HG02623 (cell line): ENCODE measurements at regions not wholly inside any gene's neighbourhood (a gene's known extent, or its start where the extent isn't known, plus 50 kb on each side); places are given as distances from the start of the nearest gene placed in this dataset.

ENCODE experiments used
- ATAC-seq: cut with Tn5 transposase; IDR thresholded peaks from one replicate; pipeline ENCODE4 v1.9.1; 2021; ENCODE audit warnings: moderate library complexity; ENCODE audit not compliant: unreplicated experiment

GRCh38 chr4:136183513-136183912 lies 1348.8 kb downstream of the PCDH18 start:
- no peak for ATAC-seq

GRCh38 chr4:136156947-136157346 lies 1375.3 kb downstream of the PCDH18 start:
- ATAC-seq, result no peak

GRCh38 chr4:136150046-136150445 lies 1382.2 kb downstream of the PCDH18 start:
- no peak for ATAC-seq

GRCh38 chr4:136136601-136137000 lies 1395.7 kb downstream of the PCDH18 start:
- ATAC-seq, result no peak

GRCh38 chr4:136124251-136124745 lies 1408.0 kb downstream of the PCDH18 start:
- ATAC-seq, result no peak

GRCh38 chr4:136121426-136121825 lies 1410.9 kb downstream of the PCDH18 start:
- ATAC-seq, result no peak

GRCh38 chr4:136113921-136114320 lies 1418.4 kb downstream of the PCDH18 start:
- no peak for ATAC-seq

- ATAC-seq, result no peak
Measured at GRCh38 chr4:136112116-136112515, 1420.2 kb downstream of the PCDH18 start.

GRCh38 chr4:136106753-136107152 lies 1425.5 kb downstream of the PCDH18 start:
- no peak for ATAC-seq

GRCh38 chr4:136103616-136104015 lies 1428.7 kb downstream of the PCDH18 start:
- no peak for ATAC-seq

- no peak for ATAC-seq
Measured at GRCh38 chr4:136097676-136098075, 1434.6 kb downstream of the PCDH18 start.

- no peak for ATAC-seq
Measured at GRCh38 chr4:136088211-136088867, 1444.0 kb downstream of the PCDH18 start.

GRCh38 chr4:136078976-136079375 lies 1453.3 kb downstream of the PCDH18 start:
- ATAC-seq, result no peak

- no peak for ATAC-seq
Measured at GRCh38 chr4:136056748-136057147, 1475.5 kb downstream of the PCDH18 start.

GRCh38 chr4:136055360-136055759 lies 1476.9 kb downstream of the PCDH18 start:
- ATAC-seq, result no peak

- ATAC-seq, result no peak
Measured at GRCh38 chr4:136036744-136037143, 1495.5 kb downstream of the PCDH18 start.

GRCh38 chr4:136032391-136032790 lies 1499.9 kb downstream of the PCDH18 start:
- ATAC-seq, result no peak

GRCh38 chr4:136025540-136025939 lies 1506.8 kb downstream of the PCDH18 start:
- ATAC-seq, result no peak

- no peak for ATAC-seq
Measured at GRCh38 chr4:136017556-136017955, 1514.7 kb downstream of the PCDH18 start.

GRCh38 chr4:136012220-136012619 lies 1520.1 kb downstream of the PCDH18 start:
- no peak for ATAC-seq

GRCh38 chr4:136009258-136009832 lies 1522.9 kb downstream of the PCDH18 start:
- ATAC-seq, result no peak

- no peak for ATAC-seq
Measured at GRCh38 chr4:136007991-136008390, 1524.3 kb downstream of the PCDH18 start.

- no peak for ATAC-seq
Measured at GRCh38 chr4:136002316-136002715, 1530.0 kb downstream of the PCDH18 start.
